MM.1S (cell line): ENCODE measurements at regions not wholly inside any gene's neighbourhood (a gene's known extent, or its start where the extent isn't known, plus 50 kb on each side); places are given as distances from the start of the nearest gene placed in this dataset.

Source experiments
- CTCF ChIP-seq: fragments of 300-600 bp; sonication (generic); IDR thresholded peaks from 2 replicates; pipeline ENCODE4 v1.5.1; 2016; ENCODE audit warnings: antibody characterized with exemption, low read length, mixed read lengths
- EZH2 ChIP-seq: fragments of 300-600 bp; sonication (generic); optimal IDR thresholded peaks from 2 replicates; pipeline ENCODE3; 2017; ENCODE audit warnings: low read depth, mild to moderate bottlenecking, antibody characterized with exemption, low read length, mixed read lengths
- EZH2phosphoT487 ChIP-seq: fragments of 300-600 bp; sonication (generic); IDR thresholded peaks from 2 replicates; pipeline ENCODE4 v1.6.1; 2018; ENCODE audit warnings: antibody characterized with exemption, low read length

GRCh38 chr10:9501944-9502343, 1447.5 kb downstream of the GATA3 start:
- TF ChIP-seq CTCF (no peak), EZH2phosphoT487 (no peak), EZH2 (no peak)
